NCI-H2107 (cell line): ENCODE measurements at regions not wholly inside any gene's neighbourhood (a gene's known extent, or its start where the extent isn't known, plus 50 kb on each side); places are given as distances from the start of the nearest gene placed in this dataset.

Source experiments
- DNase-seq: peaks from one replicate; lab custom pipeline; 2025; lab: John Stamatoyannopoulos, UW

- no peak for DNase-seq
Observed at GRCh38 chr5:77948476-77948875, 172.3 kb upstream of the TBCA start.

GRCh38 chr5:77947041-77947428 lies 170.9 kb upstream of the TBCA start:
- DNase-seq, result no peak

- DNase-seq, result no peak
Observed at GRCh38 chr5:77946381-77947040, 170.4 kb upstream of the TBCA start.

- no peak for DNase-seq
Observed at GRCh38 chr5:77945874-77946273, 169.7 kb upstream of the TBCA start.

GRCh38 chr5:77944757-77945340 lies 168.7 kb upstream of the TBCA start:
- no peak for DNase-seq

- DNase-seq, result no peak
Observed at GRCh38 chr5:77943851-77944250, 167.7 kb upstream of the TBCA start.

- no peak for DNase-seq
Observed at GRCh38 chr5:77942578-77943239, 166.6 kb upstream of the TBCA start.

GRCh38 chr5:77937015-77937908 lies 161.1 kb upstream of the TBCA start:
- no peak for DNase-seq

- DNase-seq, result no peak
Observed at GRCh38 chr5:77936365-77936693, 160.2 kb upstream of the TBCA start.

- DNase-seq, result no peak
Observed at GRCh38 chr5:77935506-77936364, 159.6 kb upstream of the TBCA start.

GRCh38 chr5:77928776-77929300 lies 152.7 kb upstream of the TBCA start:
- DNase-seq, result no peak

GRCh38 chr5:77926337-77926736 lies 150.2 kb upstream of the TBCA start:
- no peak for DNase-seq

- DNase-seq, result no peak
Observed at GRCh38 chr5:77925503-77925902, 149.4 kb upstream of the TBCA start.

- peak; percentile 14 for DNase-seq
Observed at GRCh38 chr5:77924081-77924480, 147.9 kb upstream of the TBCA start.

GRCh38 chr5:77923666-77924065 lies 147.5 kb upstream of the TBCA start:
- DNase-seq, result no peak

- no peak for DNase-seq
Observed at GRCh38 chr5:77921094-77921768, 145.1 kb upstream of the TBCA start.

GRCh38 chr5:77920359-77921058 lies 144.4 kb upstream of the TBCA start:
- DNase-seq, result no peak

GRCh38 chr5:77915346-77915745 lies 139.2 kb upstream of the TBCA start:
- DNase-seq, result no peak

GRCh38 chr5:77912721-77913120 lies 136.6 kb upstream of the TBCA start:
- no peak for DNase-seq

GRCh38 chr5:77910602-77911188 lies 134.6 kb upstream of the TBCA start:
- no peak for DNase-seq
